ENCODE measurements at regions not wholly inside any gene's neighbourhood (a gene's known extent, or its start where the extent isn't known, plus 50 kb on each side); places are given as distances from the start of the nearest gene placed in this dataset.

- no peak overlapping the region for H4K5ac ChIP-seq (ENCODE audit: low read depth, low read length)
- no peak overlapping the region for H2BK20ac ChIP-seq (ENCODE audit: low read depth, low read length)
- no peak overlapping the region for H3K18ac ChIP-seq (ENCODE audit: low read depth, low read length)
- no peak overlapping the region for H4K8ac ChIP-seq (ENCODE audit: low read depth in 2 of 2, low read length in 2 of 2)
- intact Hi-C loops (cut with micrococcal nuclease) (no loop called here), dilution Hi-C loops (cut with HindIII; ENCODE audit: low sequenced_read_pairs, unreplicated experiment) (no loop called here), in situ Hi-C loops (cut with MboI; ENCODE audit: low sequenced_read_pairs) (no loop called here)
- H3K4me1 ChIP-seq (ENCODE audit: control insufficient read depth, insufficient read depth, low read length), result no peaks in the 10 kb centered on the region
- no peak overlapping the region for H2BK120ac ChIP-seq (ENCODE audit: low read depth, low read length)
- no peak overlapping the region for H3K27ac ChIP-seq (ENCODE audit: insufficient read depth, low read length)
- H2AFZ ChIP-seq (replicated peaks; ENCODE audit: low read length, poor library complexity), result no peak overlapping the region
- H3K9ac ChIP-seq (ENCODE audit: low read depth, low read length), result no peak overlapping the region
- no peaks in the 10 kb centered on the region for H3K79me1 ChIP-seq (ENCODE audit: low read depth in 1 of 2, low read length in 2 of 2)
- H4K91ac ChIP-seq (ENCODE audit: insufficient read depth, low read depth, low read length), result no peak overlapping the region
- H3K9me3 ChIP-seq (ENCODE audit: control insufficient read depth, insufficient read depth, low read length), result peaks cover 3% of the 10 kb centered on the region; the same call in 1 of the 2 replicates
- 100% methylated on average over 1 of the region's 7 CpGs; no CpG with 5 or more reads in 1 of the 2 experiments for WGBS, 2 experiments (ENCODE audit: extremely low coverage in 2 of 2, insufficient read length in 1 of 2)
- BruUV-seq (replicated peaks), result no TSS peak
- no peak overlapping the region for H2AK5ac ChIP-seq (ENCODE audit: low read depth, low read length)
- no peak overlapping the region for H2BK15ac ChIP-seq (ENCODE audit: low read depth, low read length)
- TF ChIP-seq, protein P1, sequence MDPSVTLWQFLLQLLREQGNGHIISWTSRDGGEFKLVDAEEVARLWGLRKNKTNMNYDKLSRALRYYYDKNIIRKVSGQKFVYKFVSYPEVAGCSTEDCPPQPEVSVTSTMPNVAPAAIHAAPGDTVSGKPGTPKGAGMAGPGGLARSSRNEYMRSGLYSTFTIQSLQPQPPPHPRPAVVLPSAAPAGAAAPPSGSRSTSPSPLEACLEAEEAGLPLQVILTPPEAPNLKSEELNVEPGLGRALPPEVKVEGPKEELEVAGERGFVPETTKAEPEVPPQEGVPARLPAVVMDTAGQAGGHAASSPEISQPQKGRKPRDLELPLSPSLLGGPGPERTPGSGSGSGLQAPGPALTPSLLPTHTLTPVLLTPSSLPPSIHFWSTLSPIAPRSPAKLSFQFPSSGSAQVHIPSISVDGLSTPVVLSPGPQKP (IDR thresholded peaks at IDR 0.05; ENCODE audit: borderline replicate concordance, low read depth, low read length), result no peak
- TF ChIP-seq FOS (IDR thresholded peaks at IDR 0.05; ENCODE audit: low read depth, low read length) (no peak), CTCF (conservative IDR thresholded peaks at IDR 0.05; ENCODE audit: low read depth, low read length) (no peak), MXI1 (IDR thresholded peaks at IDR 0.05; ENCODE audit: borderline replicate concordance, low read depth, low read length) (no peak), RFX5 (IDR thresholded peaks at IDR 0.05; ENCODE audit: low read depth, low read length) (no peak), CEBPB (IDR thresholded peaks at IDR 0.05; ENCODE audit: low read depth, low read length) (no peak), SMC3 (IDR thresholded peaks at IDR 0.05; ENCODE audit: low read depth, low read length) (no peak), BHLHE40 (IDR thresholded peaks at IDR 0.05; ENCODE audit: low read depth, low read length) (no peak), RCOR1 (IDR thresholded peaks at IDR 0.05; ENCODE audit: insufficient replicate concordance, low read length) (no peak), CHD1 (IDR thresholded peaks at IDR 0.05; ENCODE audit: low read depth, low read length) (no peak), POLR2A (IDR thresholded peaks at IDR 0.05; ENCODE audit: low read depth, low read length) (no peak), RAD21 (IDR thresholded peaks at IDR 0.05; ENCODE audit: low read length) (no peak), MAZ (IDR thresholded peaks at IDR 0.05; ENCODE audit: borderline replicate concordance, low read depth, low read length) (no peak)
- no peak overlapping the region for H3K23ac ChIP-seq (ENCODE audit: low read depth, low read length)
- no peaks in the 10 kb centered on the region for H4K20me1 ChIP-seq (ENCODE audit: insufficient read depth, low read length)
- no peak overlapping the region for H3K14ac ChIP-seq (replicated peaks; ENCODE audit: low read depth, low read length)
- H3K27me3 ChIP-seq (ENCODE audit: control insufficient read depth, insufficient read depth, low read length), result no peaks in the 10 kb centered on the region; the same call in 1 of the 2 replicates
- ChIA-PET POLR2A (ENCODE audit: unreplicated experiment) (no interaction called here), CTCF (no interaction called here)
- H3K4me3 ChIP-seq (ENCODE audit: insufficient read depth, low read depth, low read length), result no peak overlapping the region
- no peak overlapping the region for H3K56ac ChIP-seq (ENCODE audit: extremely low read depth, insufficient read depth, low read length)
- ATAC-seq (ENCODE audit: low read depth) (no peak), DNase-seq (no peak)
- H3K4ac ChIP-seq (ENCODE audit: low read depth, low read length), result no peak overlapping the region
- H2AK9ac ChIP-seq (replicated peaks; ENCODE audit: low read depth, low read length, poor library complexity), result no peak overlapping the region
- H3K36me3 ChIP-seq (ENCODE audit: control insufficient read depth, insufficient read depth, low read length), result no peaks in the 10 kb centered on the region
- no peaks in the 10 kb centered on the region for H3K9me1 ChIP-seq (ENCODE audit: insufficient read depth, low read length)
- no peak overlapping the region for H3K4me2 ChIP-seq (ENCODE audit: low read depth, low read length)
- no peak overlapping the region for H2BK5ac ChIP-seq (ENCODE audit: low read depth, low read length, poor library complexity, severe bottlenecking)
Observed at GRCh38 chr6:165760126-165760802, 97.2 kb upstream of the PDE10A start.
